Vagina (tissue), 2 donors: ENCODE measurements at regions not wholly inside any gene's neighbourhood (a gene's known extent, or its start where the extent isn't known, plus 50 kb on each side); places are given as distances from the start of the nearest gene placed in this dataset.
"Not testable (repeated sequence)": the region's sequence is repeated elsewhere in the genome, so short reads cannot be mapped to it uniquely, and the experiment has no call there.

Source experiments
- DNase-seq, 2 donors: peaks; one replicate each; pipeline ENCODE4 v3.0.0-alpha.2; 2017; ENCODE audit errors: extremely low spot score in 2 of 2
- H3K27ac ChIP-seq: fragments of 200-600 bp; sonication (generic); one replicate; pipeline ENCODE4 v1.5.1; 2019
- H3K27me3 ChIP-seq: fragments of 200-600 bp; sonication (generic); one replicate; pipeline ENCODE4 v1.5.1; 2019
- H3K36me3 ChIP-seq, 2 donors: fragments of 200-600 bp; sonication (generic); one replicate each; pipeline ENCODE4 v1.5.1; 2017 to 2019
- H3K4me1 ChIP-seq: fragments of 200-600 bp; sonication (generic); one replicate; pipeline ENCODE4 v1.5.1; 2019
- H3K4me3 ChIP-seq, 2 donors: fragments of 200-600 bp; sonication (generic); 1 replicate in 1 of 2; 2 replicates in 1 of 2; pipeline ENCODE4 v1.5.1; 2016 to 2019
- H3K9me3 ChIP-seq: fragments of 200-600 bp; sonication (generic); one replicate; pipeline ENCODE4 v1.5.1; 2019
- POLR2A ChIP-seq, 2 donors: fragments of 450-650 bp; IDR thresholded peaks; one replicate each; pipeline ENCODE4 v1.6.1; 2017; ENCODE audit warnings: antibody characterized with exemption in 2 of 2, mild to moderate bottlenecking in 2 of 2, moderate library complexity in 2 of 2
- POLR2AphosphoS5 ChIP-seq, 2 donors: sonication (generic); formaldehyde crosslinking; IDR thresholded peaks; one replicate each; pipeline ENCODE4 v1.9.0; 2017; ENCODE audit warnings: antibody characterized with exemption in 2 of 2, mild to moderate bottlenecking in 2 of 2, low read depth in 1 of 2; ENCODE audit not compliant: insufficient read depth in 1 of 2
- intact Hi-C: fragments of 100-400 bp; cut with DNase I; formaldehyde crosslinking; loops from one replicate; pipeline ENCODE4 v1.15.1; 2023
- TF ChIP-seq, protein P1 (sequence below), 3 experiments: fragments of 450-650 bp in 2 of 3; fragments of 200-600 bp in 1 of 3; sonication (generic) in 1 of 3; IDR thresholded peaks; one replicate each; pipeline ENCODE4 v1.5.1; 2017 to 2019; ENCODE audit warnings: antibody characterized with exemption in 3 of 3, mild to moderate bottlenecking in 2 of 3, moderate library complexity in 2 of 3

DNA sequence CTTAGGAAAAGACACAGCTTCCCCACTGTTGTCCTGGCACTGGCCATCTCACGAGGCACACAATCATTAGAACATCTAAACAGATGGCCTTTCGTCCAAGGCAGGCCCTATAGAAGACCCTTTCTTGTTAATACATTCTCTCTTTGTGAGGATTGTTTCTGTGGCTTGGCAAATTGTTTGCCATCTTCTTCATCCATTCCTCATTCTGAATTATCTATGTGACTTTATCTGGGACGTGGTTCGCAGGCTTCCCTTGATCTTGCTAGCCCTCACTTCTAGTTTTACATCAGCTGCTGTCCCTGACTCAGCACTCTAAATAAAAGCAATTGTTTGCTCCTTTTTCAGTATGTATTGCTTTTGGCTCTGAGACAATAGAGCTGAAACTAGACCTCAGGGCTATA lies 101.1 kb upstream of the ZC3H11B start:
- TF ChIP-seq POLR2A (IDR thresholded peaks at IDR 0.05), result no peak
- TF ChIP-seq, protein P1, sequence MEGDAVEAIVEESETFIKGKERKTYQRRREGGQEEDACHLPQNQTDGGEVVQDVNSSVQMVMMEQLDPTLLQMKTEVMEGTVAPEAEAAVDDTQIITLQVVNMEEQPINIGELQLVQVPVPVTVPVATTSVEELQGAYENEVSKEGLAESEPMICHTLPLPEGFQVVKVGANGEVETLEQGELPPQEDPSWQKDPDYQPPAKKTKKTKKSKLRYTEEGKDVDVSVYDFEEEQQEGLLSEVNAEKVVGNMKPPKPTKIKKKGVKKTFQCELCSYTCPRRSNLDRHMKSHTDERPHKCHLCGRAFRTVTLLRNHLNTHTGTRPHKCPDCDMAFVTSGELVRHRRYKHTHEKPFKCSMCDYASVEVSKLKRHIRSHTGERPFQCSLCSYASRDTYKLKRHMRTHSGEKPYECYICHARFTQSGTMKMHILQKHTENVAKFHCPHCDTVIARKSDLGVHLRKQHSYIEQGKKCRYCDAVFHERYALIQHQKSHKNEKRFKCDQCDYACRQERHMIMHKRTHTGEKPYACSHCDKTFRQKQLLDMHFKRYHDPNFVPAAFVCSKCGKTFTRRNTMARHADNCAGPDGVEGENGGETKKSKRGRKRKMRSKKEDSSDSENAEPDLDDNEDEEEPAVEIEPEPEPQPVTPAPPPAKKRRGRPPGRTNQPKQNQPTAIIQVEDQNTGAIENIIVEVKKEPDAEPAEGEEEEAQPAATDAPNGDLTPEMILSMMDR (IDR thresholded peaks at IDR 0.05), result no peak
- no peak for TF ChIP-seq POLR2AphosphoS5 (IDR thresholded peaks at IDR 0.05; ENCODE audit: insufficient read depth in 1 of 2, low read depth in 1 of 2)
- no peak overlapping the region for H3K27ac ChIP-seq
- intact Hi-C loops, result no loop called here
- no peaks in the 10 kb centered on the region for H3K27me3 ChIP-seq
- no peaks in the 10 kb centered on the region for H3K9me3 ChIP-seq
- H3K36me3 ChIP-seq, result no peaks in the 10 kb centered on the region
- no peak for DNase-seq
- no peaks in the 10 kb centered on the region for H3K4me1 ChIP-seq
- H3K4me3 ChIP-seq, result no peak overlapping the region

DNA sequence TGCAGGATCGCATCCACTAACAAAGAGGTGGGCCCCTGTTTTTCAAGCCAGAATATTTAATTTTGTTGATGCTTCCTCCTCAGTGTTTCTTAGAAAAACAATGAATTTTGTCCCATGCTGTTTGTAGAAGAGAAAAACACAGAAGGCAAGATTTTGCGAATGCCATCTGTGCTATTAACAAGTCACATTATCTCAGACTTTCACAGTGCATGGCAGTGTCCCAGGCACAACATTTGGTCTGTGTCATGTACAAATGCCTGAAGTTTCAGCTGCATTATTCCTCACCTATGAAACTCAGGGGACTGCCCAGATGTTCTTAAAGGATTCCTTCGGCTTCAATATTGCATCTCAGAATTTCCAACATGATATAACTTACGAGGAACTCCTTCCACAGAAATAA lies 99.6 kb upstream of the ZC3H11B start:
- Histone ChIP-seq H3K4me1 (no peaks in the 10 kb centered on the region), H3K36me3 (no peaks in the 10 kb centered on the region), H3K27me3 (no peaks in the 10 kb centered on the region), H3K9me3 (no peaks in the 10 kb centered on the region), H3K27ac (no peak overlapping the region), H3K4me3 (no peak overlapping the region)
- intact Hi-C loops, result no loop called here
- TF ChIP-seq, protein P1 (IDR thresholded peaks at IDR 0.05), result no peak
- no peak for DNase-seq

DNA sequence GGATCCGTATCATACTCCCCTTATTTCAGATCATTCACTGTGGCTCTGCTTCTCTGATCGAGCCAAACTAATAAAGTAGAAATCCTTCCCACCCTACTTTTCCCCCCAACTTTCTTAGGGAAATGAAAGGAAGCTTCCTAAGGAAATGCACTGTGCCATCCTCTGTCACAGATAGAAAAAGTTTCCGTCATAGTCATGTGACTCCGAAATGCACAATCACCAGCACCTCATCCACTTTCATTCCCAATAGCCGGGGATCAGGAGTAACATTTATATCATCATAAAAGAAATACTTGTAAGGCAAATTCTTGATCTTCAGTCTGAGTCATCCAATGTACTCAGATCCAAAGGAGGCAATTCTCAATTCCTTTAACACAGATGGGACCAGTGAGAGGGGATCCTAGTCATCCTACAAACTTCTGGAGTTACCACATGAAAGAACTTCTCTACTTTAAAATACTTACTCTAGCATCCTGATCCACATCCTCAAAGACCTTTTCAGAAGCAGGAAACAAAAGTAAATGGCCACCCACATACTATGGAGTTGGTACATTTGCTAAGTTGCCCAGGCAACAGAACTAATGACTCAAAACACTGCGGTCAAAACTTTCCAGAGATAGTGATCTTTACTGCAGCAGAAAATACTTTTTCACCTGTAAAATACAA lies 97.8 kb upstream of the ZC3H11B start:
- no peak for TF ChIP-seq POLR2AphosphoS5 (IDR thresholded peaks at IDR 0.05; ENCODE audit: insufficient read depth in 1 of 2, low read depth in 1 of 2)
- TF ChIP-seq, protein P1 (IDR thresholded peaks at IDR 0.05), result no peak
- TF ChIP-seq POLR2A (IDR thresholded peaks at IDR 0.05), result no peak
- H3K27me3 ChIP-seq, result no peaks in the 10 kb centered on the region
- H3K4me1 ChIP-seq, result no peaks in the 10 kb centered on the region
- H3K9me3 ChIP-seq, result no peaks in the 10 kb centered on the region
- H3K36me3 ChIP-seq, result no peaks in the 10 kb centered on the region
- no peak overlapping the region for H3K27ac ChIP-seq
- intact Hi-C loops, result no loop called here
- DNase-seq, result no peak
- no peak overlapping the region for H3K4me3 ChIP-seq

- Histone ChIP-seq H3K27ac (no peak overlapping the region), H3K9me3 (no peaks in the 10 kb centered on the region), H3K4me1 (no peaks in the 10 kb centered on the region), H3K36me3 (no peaks in the 10 kb centered on the region), H3K27me3 (no peaks in the 10 kb centered on the region), H3K4me3 (no peak overlapping the region)
- intact Hi-C loops, result no loop called here
- no peak for DNase-seq
- TF ChIP-seq, protein P1 (IDR thresholded peaks at IDR 0.05), result no peak
- no peak for TF ChIP-seq POLR2AphosphoS5 (IDR thresholded peaks at IDR 0.05; ENCODE audit: insufficient read depth in 1 of 2, low read depth in 1 of 2)
- no peak for TF ChIP-seq POLR2A (IDR thresholded peaks at IDR 0.05)
Measured at GRCh38 chr1:219708919-219709543, 96.1 kb upstream of the ZC3H11B start.

- H3K4me3 ChIP-seq, H3K27me3 ChIP-seq, intact Hi-C loops, DNase-seq, H3K4me1 ChIP-seq, H3K27ac ChIP-seq, H3K9me3 ChIP-seq, H3K36me3 ChIP-seq: not testable (repeated sequence)
Measured at GRCh38 chr1:219707885-219708284, 95.0 kb upstream of the ZC3H11B start.

DNA sequence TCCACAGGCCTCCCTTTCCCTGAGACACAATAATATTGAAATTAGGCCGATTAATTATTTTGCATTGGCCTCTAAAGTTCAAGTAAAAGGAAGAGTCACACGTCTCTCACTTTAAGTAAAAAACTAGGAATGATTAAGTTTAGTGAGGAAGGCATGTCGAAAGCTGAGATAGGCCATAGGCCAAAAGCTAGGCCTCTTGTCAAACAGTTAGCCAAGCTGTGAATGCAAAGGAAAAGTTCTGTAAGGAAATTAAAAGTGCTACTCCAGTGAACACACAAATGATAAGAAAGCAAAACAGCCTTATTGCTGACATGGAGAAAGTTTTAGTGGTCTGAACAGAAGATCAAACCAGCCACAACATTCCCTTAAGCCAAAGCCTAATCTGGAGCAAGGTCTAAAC lies 91.4 kb upstream of the ZC3H11B start:
- DNase-seq, H3K4me3 ChIP-seq, H3K27ac ChIP-seq, H3K27me3 ChIP-seq, H3K9me3 ChIP-seq, H3K4me1 ChIP-seq, H3K36me3 ChIP-seq, intact Hi-C loops: not testable (repeated sequence)
